BE2C (cell line): ENCODE measurements at regions not wholly inside any gene's neighbourhood (a gene's known extent, or its start where the extent isn't known, plus 50 kb on each side); places are given as distances from the start of the nearest gene placed in this dataset.

Experiments used
- DNase-seq: peaks from one replicate; pipeline ENCODE4 v3.0.0-alpha.2; 2020
- H3K27me3 ChIP-seq: fragments of 250-450 bp; sonication (Bioruptor Pico); 2 replicates; pipeline ENCODE4 v1.5.1; 2020; ENCODE audit warnings: mild to moderate bottlenecking
- H3K36me3 ChIP-seq: fragments of 250-450 bp; sonication (Bioruptor Pico); 2 replicates; pipeline ENCODE4 v1.5.1; 2020; ENCODE audit warnings: mild to moderate bottlenecking
- H3K4me1 ChIP-seq: fragments of 250-450 bp; sonication (Bioruptor Pico); 2 replicates; pipeline ENCODE4 v1.5.1; 2020
- H3K4me3 ChIP-seq: 2 replicates; pipeline ENCODE4 v1.5.1; 2011; ENCODE audit warnings: low read depth, low read length
- H3K9me3 ChIP-seq: fragments of 250-450 bp; sonication (Bioruptor Pico); 2 replicates; pipeline ENCODE4 v1.5.1; 2020
- CTCF ChIP-seq: IDR thresholded peaks from 2 replicates; pipeline ENCODE4 v1.5.1; 2012; ENCODE audit warnings: mild to moderate bottlenecking, low read depth, low read length

DNA sequence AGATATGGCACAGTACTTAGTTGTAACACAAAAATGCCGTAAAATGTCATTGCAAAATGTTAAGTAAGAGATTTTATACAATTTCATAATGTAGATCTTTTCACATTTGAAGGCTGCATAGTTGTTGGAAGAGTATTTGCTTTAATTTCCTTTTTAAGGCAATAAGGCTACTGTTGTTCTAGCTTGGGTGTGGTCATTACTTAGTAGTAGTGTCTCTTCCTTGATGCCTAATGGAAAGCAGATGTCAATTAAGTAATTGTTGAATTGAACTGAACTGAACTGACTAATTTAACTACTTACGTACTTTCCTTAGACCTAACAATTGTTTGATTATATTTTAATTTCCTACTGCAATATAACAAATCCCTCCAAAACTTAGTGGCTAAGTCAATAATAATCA is 181.7 kb downstream of the FLRT2 start:
- DNase-seq = no peak
- no peaks in the 10 kb centered on the region for H3K36me3 ChIP-seq
- no peak overlapping the region for H3K4me3 ChIP-seq
- no peaks in the 10 kb centered on the region for H3K4me1 ChIP-seq
- no peak for TF ChIP-seq CTCF
- no peaks in the 10 kb centered on the region for H3K27me3 ChIP-seq
- H3K9me3 ChIP-seq = no peaks in the 10 kb centered on the region
